AG04449 (cell line): ENCODE measurements at regions not wholly inside any gene's neighbourhood (a gene's known extent, or its start where the extent isn't known, plus 50 kb on each side); places are given as distances from the start of the nearest gene placed in this dataset.

Experiments used
- CTCF ChIA-PET: fragments of 350-600 bp; formaldehyde crosslinking; extraction: SDS; loops from one replicate; lab custom pipeline; 2021; ENCODE audit warnings: antibody characterized with exemption; lab: Yijun Ruan, JAX
- POLR2A ChIA-PET: fragments of 400-600, 350-600 bp; formaldehyde crosslinking; extraction: SDS; loops from one replicate; lab custom pipeline; 2020; ENCODE audit warnings: antibody characterized with exemption, inconsistent platforms; lab: Yijun Ruan, JAX
- DNase-seq: peaks from one replicate; pipeline ENCODE4 v3.0.0-alpha.2; 2010; ENCODE audit warnings: low read depth, low spot score
- H3K4me3 ChIP-seq: 2 replicates; pipeline ENCODE4 v1.5.1; 2011; ENCODE audit warnings: low read depth, mild to moderate bottlenecking, control low read depth, low read length
- TF ChIP-seq, protein P1 (sequence below): IDR thresholded peaks from one replicate; pipeline ENCODE4 v1.5.1; 2011; ENCODE audit warnings: mild to moderate bottlenecking, moderate library complexity, low read length, control low read depth, inconsistent platforms; ENCODE audit not compliant: insufficient read depth; ENCODE audit errors: missing control alignments

DNA sequence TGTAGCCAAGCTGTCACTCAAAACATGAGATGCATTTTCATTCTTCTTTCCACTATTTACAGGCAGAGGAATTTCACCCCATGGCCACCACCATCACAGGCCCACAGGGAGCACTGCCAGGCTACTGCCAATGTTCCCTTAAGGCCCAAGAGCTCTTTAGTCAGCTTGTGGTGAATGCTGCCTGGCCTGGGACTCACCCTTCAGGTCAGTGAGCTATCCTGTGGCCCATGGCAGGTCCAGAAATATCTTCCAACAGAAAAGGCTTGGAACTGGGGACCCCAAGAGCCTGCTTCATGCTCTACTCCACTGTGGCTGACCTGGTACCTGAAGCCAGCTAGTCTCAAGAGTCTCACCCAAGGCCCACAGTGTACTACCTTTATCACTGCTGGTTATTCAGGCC is 1518.7 kb upstream of the CDH9 start:
- ChIA-PET POLR2A (no interaction called here), CTCF (no interaction called here)
- H3K4me3 ChIP-seq = no peak overlapping the region
- TF ChIP-seq, protein P1, sequence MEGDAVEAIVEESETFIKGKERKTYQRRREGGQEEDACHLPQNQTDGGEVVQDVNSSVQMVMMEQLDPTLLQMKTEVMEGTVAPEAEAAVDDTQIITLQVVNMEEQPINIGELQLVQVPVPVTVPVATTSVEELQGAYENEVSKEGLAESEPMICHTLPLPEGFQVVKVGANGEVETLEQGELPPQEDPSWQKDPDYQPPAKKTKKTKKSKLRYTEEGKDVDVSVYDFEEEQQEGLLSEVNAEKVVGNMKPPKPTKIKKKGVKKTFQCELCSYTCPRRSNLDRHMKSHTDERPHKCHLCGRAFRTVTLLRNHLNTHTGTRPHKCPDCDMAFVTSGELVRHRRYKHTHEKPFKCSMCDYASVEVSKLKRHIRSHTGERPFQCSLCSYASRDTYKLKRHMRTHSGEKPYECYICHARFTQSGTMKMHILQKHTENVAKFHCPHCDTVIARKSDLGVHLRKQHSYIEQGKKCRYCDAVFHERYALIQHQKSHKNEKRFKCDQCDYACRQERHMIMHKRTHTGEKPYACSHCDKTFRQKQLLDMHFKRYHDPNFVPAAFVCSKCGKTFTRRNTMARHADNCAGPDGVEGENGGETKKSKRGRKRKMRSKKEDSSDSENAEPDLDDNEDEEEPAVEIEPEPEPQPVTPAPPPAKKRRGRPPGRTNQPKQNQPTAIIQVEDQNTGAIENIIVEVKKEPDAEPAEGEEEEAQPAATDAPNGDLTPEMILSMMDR = no peak
- DNase-seq = no peak

DNA sequence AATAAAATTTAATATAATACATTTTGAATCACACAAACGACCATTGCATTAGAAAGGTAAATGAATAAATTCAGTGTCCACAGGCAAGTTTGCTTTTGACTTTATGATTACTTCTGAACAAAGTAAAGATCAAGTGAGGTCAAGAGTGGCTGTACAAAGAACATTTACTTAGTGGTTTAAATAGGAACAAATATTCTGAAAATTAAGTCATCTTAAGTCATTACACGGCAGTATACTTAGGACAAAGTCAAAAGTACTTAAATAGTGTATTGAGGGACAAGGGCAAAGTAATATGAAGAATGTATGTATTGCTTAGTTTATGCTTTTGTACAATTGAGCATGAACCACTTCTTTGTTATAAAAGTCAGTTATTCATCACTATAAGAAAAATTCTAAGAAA is 1511.2 kb upstream of the CDH9 start:
- DNase-seq = no peak
- POLR2A ChIA-PET = no interaction called here
- H3K4me3 ChIP-seq = no peak overlapping the region
- CTCF ChIA-PET = no interaction called here
- TF ChIP-seq, protein P1 = no peak

DNA sequence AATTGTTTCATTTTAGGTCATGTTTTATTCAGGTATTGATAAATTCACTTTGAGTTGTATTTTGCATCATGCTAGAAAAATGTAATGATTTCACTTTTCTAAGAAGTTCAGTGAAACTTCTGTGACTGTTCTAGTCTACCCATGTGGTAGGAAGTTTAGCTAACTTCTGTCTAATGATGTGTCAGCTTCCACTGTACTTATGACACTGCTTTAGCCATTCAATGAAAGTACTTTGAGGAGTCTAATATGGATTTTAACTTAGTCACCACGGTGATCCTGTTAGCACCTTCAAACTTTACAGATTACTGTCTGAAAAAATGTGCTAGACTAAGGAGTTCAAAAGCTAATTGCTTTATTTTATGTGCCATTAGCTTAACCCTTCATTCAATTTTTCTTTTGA is 1510.5 kb upstream of the CDH9 start:
- CTCF ChIA-PET = no interaction called here

DNA sequence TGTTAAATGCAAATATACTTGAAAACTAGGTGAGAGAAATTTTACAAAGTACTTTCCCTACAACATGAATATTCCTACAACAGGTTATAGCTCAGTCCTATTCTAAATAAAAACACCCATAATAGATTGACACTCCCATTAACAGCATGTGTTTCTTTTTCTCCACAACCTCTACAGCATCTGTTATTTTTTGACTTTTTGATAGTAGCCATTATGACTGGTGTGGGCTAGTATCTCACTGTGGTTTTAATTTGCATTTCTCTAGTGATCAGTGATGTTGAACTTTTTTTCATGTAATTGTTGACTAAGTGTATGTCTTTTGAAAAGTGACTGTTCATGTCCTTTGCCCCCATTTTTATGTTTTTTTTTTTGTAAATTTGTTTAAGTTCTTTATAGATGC is 1506.1 kb upstream of the CDH9 start:
- ChIA-PET CTCF (no interaction called here), POLR2A (no interaction called here)
- no peak overlapping the region for H3K4me3 ChIP-seq

More for the DNA sequence above, 1510.5 kb upstream of the CDH9 start:
- POLR2A ChIA-PET = no interaction called here
- DNase-seq = no peak
- H3K4me3 ChIP-seq = no peak overlapping the region
- TF ChIP-seq, protein P1 = no peak

DNA sequence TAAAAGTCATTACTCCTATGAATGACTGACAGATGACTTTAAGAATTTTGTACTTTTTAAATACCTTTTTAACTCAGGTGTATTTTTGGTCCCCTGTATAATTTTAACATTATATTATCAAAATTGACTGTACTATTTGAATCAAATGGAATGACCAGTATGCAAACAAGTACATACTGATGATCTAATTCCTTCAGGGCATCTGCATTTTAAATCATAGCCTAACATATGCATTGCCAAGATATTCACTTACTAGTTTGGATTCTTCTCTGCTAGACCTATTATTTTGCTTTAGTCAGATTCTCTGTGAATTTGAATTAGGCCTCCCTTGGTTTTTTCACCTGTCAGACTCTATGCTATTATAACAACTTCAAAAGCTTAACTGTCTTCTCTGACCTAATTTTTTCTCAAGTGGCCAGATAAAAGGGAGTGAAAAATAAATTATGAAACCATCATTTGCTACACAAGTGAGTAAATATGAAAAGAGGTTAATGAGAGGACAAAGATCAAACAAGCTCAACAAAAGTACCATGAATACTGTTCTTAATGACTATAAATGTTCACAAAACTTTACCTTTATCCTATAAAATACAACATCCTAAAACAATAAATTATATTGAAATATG is 1505.2 kb upstream of the CDH9 start:
- TF ChIP-seq, protein P1 = no peak
- ChIA-PET POLR2A (no interaction called here), CTCF (no interaction called here)
- no peak overlapping the region for H3K4me3 ChIP-seq
- no peak for DNase-seq

More for the DNA sequence above, 1506.1 kb upstream of the CDH9 start:
- TF ChIP-seq, protein P1 = no peak
- DNase-seq = no peak

DNA sequence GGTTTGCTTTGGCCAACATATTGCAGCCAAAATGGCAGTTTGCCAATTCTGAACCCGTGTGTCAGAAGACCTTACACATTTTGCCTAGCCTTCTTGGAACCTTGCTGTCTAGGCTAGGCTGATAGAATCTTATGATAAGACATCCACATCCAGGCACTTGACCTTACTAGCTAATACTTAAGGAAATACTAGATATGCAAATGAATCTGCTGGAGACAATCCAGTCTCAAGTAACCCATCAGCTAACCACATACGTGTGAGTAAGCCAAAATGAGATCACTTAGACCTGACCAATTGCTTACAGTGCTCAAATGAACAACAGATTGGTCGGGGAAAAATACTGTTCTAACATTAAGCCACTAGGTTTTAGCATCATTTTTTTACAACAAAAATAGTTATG is 1504.6 kb upstream of the CDH9 start:
- H3K4me3 ChIP-seq = no peak overlapping the region
- POLR2A ChIA-PET = no interaction called here
- TF ChIP-seq, protein P1 = no peak
- peak; percentile 24 for DNase-seq
- CTCF ChIA-PET = no interaction called here
